Esophagus muscularis mucosa (tissue), 3 donors: ENCODE measurements at regions not wholly inside any gene's neighbourhood (a gene's known extent, or its start where the extent isn't known, plus 50 kb on each side); places are given as distances from the start of the nearest gene placed in this dataset.

Experiments used
- POLR2A ChIP-seq: fragments of 450-650 bp; IDR thresholded peaks from one replicate; pipeline ENCODE4 v1.6.1; 2017; ENCODE audit warnings: antibody characterized with exemption, moderate library complexity, mild to moderate bottlenecking, low read depth
- POLR2AphosphoS5 ChIP-seq, 2 donors: sonication (generic); formaldehyde crosslinking; IDR thresholded peaks; one replicate each; pipeline ENCODE4 v1.6.1; 2017; ENCODE audit warnings: antibody characterized with exemption in 2 of 2
- TF ChIP-seq, protein P1 (sequence below), 3 experiments: fragments of 200-600 bp in 2 of 3; fragments of 450-650 bp in 1 of 3; sonication (generic) in 2 of 3; IDR thresholded peaks; one replicate each; pipeline ENCODE4 v1.5.1; 2017 to 2019; ENCODE audit warnings: antibody characterized with exemption in 3 of 3, mild to moderate bottlenecking in 2 of 3, moderate library complexity in 1 of 3

DNA sequence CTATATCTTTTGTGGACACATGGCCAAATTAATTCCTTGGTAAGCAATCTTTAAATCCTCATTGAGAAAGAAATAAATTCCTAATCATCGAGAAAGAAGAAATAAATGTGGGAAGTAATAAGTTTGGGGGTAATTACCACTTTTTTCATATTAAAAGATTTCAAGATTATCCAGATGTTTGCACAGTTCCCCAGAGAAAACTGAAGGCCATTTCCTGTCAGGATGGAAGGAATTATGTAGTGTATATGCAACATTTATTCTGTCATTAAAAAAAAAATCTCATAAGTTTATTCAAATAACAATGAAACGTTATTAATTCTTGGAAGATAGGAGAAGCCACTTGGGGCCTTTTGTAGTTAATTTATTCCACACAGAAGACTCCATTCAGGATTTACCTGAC is 385.6 kb upstream of the NR3C2 start:
- TF ChIP-seq, protein P1, sequence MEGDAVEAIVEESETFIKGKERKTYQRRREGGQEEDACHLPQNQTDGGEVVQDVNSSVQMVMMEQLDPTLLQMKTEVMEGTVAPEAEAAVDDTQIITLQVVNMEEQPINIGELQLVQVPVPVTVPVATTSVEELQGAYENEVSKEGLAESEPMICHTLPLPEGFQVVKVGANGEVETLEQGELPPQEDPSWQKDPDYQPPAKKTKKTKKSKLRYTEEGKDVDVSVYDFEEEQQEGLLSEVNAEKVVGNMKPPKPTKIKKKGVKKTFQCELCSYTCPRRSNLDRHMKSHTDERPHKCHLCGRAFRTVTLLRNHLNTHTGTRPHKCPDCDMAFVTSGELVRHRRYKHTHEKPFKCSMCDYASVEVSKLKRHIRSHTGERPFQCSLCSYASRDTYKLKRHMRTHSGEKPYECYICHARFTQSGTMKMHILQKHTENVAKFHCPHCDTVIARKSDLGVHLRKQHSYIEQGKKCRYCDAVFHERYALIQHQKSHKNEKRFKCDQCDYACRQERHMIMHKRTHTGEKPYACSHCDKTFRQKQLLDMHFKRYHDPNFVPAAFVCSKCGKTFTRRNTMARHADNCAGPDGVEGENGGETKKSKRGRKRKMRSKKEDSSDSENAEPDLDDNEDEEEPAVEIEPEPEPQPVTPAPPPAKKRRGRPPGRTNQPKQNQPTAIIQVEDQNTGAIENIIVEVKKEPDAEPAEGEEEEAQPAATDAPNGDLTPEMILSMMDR (IDR thresholded peaks at IDR 0.05), result no peak
- no peak for TF ChIP-seq POLR2A
- no peak for TF ChIP-seq POLR2AphosphoS5 (IDR thresholded peaks at IDR 0.05)
